BJ (cell line): ENCODE measurements at regions not wholly inside any gene's neighbourhood (a gene's known extent, or its start where the extent isn't known, plus 50 kb on each side); places are given as distances from the start of the nearest gene placed in this dataset.

Source experiments
- CTCF ChIA-PET: fragments of 350-600 bp; formaldehyde crosslinking; extraction: SDS; loops from one replicate; lab custom pipeline; 2021; ENCODE audit warnings: antibody characterized with exemption, inconsistent platforms; lab: Yijun Ruan, JAX
- POLR2A ChIA-PET: fragments of 300-600 bp; sonication (Branson Sonifier 250); formaldehyde crosslinking; extraction: SDS; loops from one replicate; lab custom pipeline; 2021; ENCODE audit warnings: antibody characterized with exemption; lab: Charles Lee
- DNase-seq: peaks from one replicate; pipeline ENCODE4 v3.0.0-alpha.2; 2011; ENCODE audit warnings: low read depth
- H3K27me3 ChIP-seq: 2 replicates; pipeline ENCODE4 v1.6.0; 2011; ENCODE audit warnings: low read length; ENCODE audit not compliant: control insufficient read depth, insufficient read depth
- H3K36me3 ChIP-seq: 2 replicates; pipeline ENCODE4 v1.5.1; 2011; ENCODE audit warnings: low read length; ENCODE audit not compliant: control insufficient read depth, insufficient read depth
- H3K4me3 ChIP-seq: 2 replicates; pipeline ENCODE4 v1.5.1; 2011; ENCODE audit warnings: low read depth, mild to moderate bottlenecking, control low read depth, low read length
- TF ChIP-seq, protein P1 (sequence below): IDR thresholded peaks from 2 replicates; pipeline ENCODE4 v1.5.1; 2011; ENCODE audit warnings: low read depth, mild to moderate bottlenecking, control low read depth, inconsistent platforms, low read length, moderate library complexity; ENCODE audit not compliant: insufficient read depth

DNA sequence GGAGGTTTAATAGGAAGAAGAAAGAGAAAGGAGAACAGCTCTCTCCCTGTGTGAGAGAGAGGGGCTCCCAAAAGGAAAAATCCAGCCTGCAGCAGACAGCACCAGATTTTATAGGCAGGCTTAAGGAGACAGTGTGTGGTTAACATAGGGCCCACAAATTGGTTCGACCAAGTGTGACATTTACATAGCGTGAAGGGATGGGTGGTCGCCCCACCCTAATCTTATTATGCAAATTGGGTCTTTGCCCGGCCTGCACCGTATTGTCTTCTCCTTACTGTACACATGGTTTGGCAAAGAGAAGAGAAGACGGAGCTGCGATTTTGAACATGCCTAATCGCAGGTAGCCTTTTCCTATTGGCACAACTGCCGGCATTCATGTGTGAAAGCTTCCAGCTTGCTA is 756.3 kb downstream of the NXPH1 start:
- Histone ChIP-seq H3K36me3 (no peaks in the 10 kb centered on the region), H3K27me3 (no peaks in the 10 kb centered on the region), H3K4me3 (no peak overlapping the region)
- POLR2A ChIA-PET: no interaction called here
- TF ChIP-seq, protein P1, sequence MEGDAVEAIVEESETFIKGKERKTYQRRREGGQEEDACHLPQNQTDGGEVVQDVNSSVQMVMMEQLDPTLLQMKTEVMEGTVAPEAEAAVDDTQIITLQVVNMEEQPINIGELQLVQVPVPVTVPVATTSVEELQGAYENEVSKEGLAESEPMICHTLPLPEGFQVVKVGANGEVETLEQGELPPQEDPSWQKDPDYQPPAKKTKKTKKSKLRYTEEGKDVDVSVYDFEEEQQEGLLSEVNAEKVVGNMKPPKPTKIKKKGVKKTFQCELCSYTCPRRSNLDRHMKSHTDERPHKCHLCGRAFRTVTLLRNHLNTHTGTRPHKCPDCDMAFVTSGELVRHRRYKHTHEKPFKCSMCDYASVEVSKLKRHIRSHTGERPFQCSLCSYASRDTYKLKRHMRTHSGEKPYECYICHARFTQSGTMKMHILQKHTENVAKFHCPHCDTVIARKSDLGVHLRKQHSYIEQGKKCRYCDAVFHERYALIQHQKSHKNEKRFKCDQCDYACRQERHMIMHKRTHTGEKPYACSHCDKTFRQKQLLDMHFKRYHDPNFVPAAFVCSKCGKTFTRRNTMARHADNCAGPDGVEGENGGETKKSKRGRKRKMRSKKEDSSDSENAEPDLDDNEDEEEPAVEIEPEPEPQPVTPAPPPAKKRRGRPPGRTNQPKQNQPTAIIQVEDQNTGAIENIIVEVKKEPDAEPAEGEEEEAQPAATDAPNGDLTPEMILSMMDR: no peak
- no peak for DNase-seq
- CTCF ChIA-PET: interaction anchor here (0.6 kb wide), 1 partner anchor 85 kb away, joined by 3 read pairs; no protein-coding TSS in a partner anchor

DNA sequence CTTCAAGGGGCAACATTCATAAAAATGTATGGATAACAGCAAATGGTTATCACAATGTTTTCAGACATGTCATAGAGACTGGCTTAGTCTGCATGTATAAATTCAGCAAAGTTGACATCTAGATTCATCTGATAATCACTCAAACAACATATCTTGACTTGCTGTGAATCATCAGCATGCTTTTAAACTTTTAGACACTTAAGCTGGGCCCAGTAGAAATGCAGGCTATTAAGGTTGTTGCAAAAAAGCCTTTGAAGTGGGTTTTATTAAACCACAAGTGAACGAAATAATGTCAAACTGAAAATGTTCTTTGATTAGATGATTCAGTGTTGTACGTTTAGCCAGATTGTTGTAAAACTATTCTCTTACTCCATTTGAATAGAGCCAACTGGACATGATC is 759.6 kb downstream of the NXPH1 start:
- POLR2A ChIA-PET: no interaction called here
- Histone ChIP-seq H3K36me3 (no peaks in the 10 kb centered on the region), H3K4me3 (no peak overlapping the region), H3K27me3 (no peaks in the 10 kb centered on the region)
- TF ChIP-seq, protein P1: no peak
- DNase-seq: no peak
- CTCF ChIA-PET: interaction anchor here (0.6 kb wide), 1 partner anchor 655 kb away, joined by 3 read pairs; no protein-coding TSS in a partner anchor

DNA sequence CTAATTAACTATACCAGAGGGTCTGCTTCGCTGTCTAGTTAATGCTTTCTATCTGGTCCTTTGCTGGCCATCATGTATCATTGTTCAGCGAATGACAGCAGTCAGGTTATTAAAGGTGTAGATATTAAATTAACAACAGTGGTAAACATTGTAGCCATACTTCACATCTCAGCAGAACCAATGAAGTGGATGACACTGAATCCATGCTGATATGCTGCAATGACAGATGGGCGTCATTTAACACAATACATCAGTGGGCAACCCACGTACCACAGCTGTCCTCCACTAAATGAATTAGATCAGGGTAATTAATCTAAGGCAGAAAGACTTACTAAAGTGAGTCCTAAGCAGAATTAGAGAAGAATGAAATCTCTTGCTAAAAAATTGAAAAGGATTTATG is 767.2 kb downstream of the NXPH1 start:
- DNase-seq: no peak
- POLR2A ChIA-PET: no interaction called here
- H3K36me3 ChIP-seq: no peaks in the 10 kb centered on the region

DNA sequence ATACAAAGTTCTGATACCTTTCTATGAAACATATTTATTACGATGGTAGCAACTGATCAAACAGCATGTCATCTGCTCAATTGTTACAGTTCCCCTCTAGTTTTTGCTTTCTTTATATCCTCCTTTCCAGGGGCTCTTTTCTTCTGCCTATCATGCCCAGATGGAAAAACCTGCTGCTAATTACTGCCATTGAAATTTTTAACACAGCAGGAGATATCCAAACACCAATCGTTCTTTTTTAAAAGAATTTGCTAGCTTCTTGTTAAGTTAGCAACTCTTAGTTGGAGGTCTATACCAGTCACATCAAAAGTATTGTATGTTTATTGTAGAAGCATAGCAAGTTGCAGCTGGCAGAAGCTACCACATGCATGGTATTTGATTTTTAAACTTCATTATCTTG is 768.5 kb downstream of the NXPH1 start:
- no peaks in the 10 kb centered on the region for H3K36me3 ChIP-seq

More for the DNA sequence above, 767.2 kb downstream of the NXPH1 start:
- no peaks in the 10 kb centered on the region for H3K27me3 ChIP-seq
- CTCF ChIA-PET: no interaction called here
- H3K4me3 ChIP-seq: no peak overlapping the region
- TF ChIP-seq, protein P1: no peak

DNA sequence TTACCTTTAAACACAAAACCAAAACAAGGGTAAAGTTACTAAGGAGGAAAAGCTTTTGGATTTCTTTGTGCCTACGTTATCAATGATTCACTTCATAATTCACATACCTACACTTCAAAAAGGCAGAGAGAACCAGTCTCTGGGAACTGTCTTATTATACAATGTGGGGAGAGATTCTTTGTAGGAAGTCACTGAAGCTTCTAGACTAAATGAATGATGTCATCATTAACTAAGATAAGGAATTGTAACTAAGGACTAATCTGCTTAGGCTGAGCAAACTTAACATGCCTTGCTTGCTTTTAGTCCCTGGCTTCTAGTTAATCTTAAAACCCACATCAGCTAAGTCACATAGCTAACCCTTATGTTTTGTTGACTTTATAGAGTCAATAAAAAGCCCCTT is 771.2 kb downstream of the NXPH1 start:
- CTCF ChIA-PET: no interaction called here

More for the DNA sequence above, 768.5 kb downstream of the NXPH1 start:
- no peak for DNase-seq
- POLR2A ChIA-PET: no interaction called here
- TF ChIP-seq, protein P1: no peak
- CTCF ChIA-PET: no interaction called here
- Histone ChIP-seq H3K4me3 (no peak overlapping the region), H3K27me3 (no peaks in the 10 kb centered on the region)

More for the DNA sequence above, 771.2 kb downstream of the NXPH1 start:
- Histone ChIP-seq H3K36me3 (no peaks in the 10 kb centered on the region), H3K4me3 (no peak overlapping the region), H3K27me3 (no peaks in the 10 kb centered on the region)
- DNase-seq: no peak
- POLR2A ChIA-PET: no interaction called here
- TF ChIP-seq, protein P1: no peak
